UCSD-AML1 (cell line): ENCODE measurements at regions not wholly inside any gene's neighbourhood (a gene's known extent, or its start where the extent isn't known, plus 50 kb on each side); places are given as distances from the start of the nearest gene placed in this dataset.

Experiments used
- DNase-seq: peaks from one replicate; lab custom pipeline; 2025; ENCODE audit not compliant: unreplicated experiment; lab: John Stamatoyannopoulos, UW

GRCh38 chr10:1933215-1933614 lies 195.9 kb upstream of the ADARB2 start:
- no peak for DNase-seq

DNA sequence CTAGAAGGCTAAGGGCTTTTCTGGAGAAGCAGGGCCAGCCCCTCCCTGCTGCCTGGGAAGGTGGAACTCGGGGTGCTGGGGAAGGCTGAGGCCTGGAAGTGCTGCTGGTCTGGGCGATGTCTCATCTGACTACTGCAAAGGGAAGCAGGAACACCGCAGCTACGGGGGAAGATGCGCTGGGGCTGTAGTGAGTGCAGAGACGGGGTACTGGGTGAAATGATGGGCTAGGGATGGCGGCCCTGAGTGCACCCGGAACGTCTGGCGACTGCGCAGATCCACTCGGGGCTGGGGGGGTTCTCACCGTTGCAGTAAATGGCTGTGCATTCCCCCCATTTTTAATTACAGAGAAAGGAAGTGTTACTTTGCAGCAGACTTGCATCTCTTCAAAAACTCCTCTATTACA lies 195.4 kb upstream of the ADARB2 start:
- peak; percentile 34 for DNase-seq

- DNase-seq = no peak
These were observed 191.3 kb upstream of the ADARB2 start for GRCh38 chr10:1928606-1929005.

DNA sequence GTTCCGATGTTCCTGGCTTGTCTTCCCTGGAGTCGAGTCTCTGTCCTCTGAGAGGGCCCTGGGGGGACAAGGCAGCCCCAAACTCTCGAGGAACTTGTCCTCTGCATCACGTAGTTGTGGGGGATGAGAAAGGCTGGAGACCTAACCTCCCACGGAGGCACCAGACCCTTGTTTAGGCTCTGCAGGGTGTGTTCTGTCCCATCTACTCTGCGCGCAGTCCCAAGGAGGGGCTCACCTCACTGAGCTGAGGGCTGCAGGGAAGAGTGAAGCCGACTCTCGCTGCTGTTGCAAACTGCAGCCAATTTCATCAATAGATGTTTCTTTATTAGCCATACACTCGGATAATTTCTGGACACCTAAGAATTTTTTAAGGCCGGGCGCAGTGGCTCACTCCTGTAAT lies 186.7 kb upstream of the ADARB2 start:
- DNase-seq = no peak

GRCh38 chr10:1923586-1923985 lies 186.3 kb upstream of the ADARB2 start:
- no peak for DNase-seq

GRCh38 chr10:1920941-1921340 lies 183.6 kb upstream of the ADARB2 start:
- DNase-seq = no peak

- no peak for DNase-seq
These were observed 182.8 kb upstream of the ADARB2 start for GRCh38 chr10:1920127-1920526.

DNA sequence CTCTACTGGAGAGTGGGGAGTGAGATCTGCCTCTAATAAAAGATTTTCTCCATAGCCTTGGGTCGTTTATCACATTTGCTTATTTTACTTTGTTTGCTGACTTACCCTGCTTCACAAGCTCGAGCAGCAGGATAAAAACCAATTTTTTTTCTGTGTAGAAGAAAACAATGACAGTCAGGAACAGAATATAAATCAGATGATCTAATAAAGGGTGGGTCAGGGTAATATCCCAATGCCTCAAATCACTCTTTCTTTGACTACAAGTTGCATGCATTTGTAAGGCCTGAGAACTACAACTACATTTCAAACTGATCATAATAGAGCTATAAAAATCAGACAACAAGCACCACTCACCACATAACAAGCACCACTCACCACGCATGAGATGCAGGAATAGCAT lies 174.4 kb upstream of the ADARB2 start:
- no peak for DNase-seq

GRCh38 chr10:1903982-1904381 lies 166.7 kb upstream of the ADARB2 start:
- DNase-seq = no peak

- DNase-seq = no peak
These were observed 158.8 kb upstream of the ADARB2 start for GRCh38 chr10:1896153-1896552.

DNA sequence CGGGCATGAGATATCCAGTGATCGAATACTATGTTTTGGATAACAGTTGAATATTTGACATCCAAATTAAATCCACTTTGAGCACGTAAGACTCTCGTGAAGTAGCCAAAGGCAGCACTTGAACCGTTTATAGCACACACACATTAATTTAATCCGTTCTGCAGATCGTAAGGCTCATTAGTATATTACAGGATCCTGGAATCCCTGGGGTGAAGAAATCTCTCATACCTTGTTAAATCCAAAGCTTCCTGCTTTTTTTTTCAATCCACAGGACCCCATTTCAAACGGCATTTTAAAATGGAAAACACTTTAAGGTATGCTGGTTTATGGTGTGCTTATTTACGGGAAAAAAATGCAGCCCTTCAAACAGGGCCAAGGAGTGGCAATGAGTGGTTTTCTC lies 158.4 kb upstream of the ADARB2 start:
- no peak for DNase-seq

DNA sequence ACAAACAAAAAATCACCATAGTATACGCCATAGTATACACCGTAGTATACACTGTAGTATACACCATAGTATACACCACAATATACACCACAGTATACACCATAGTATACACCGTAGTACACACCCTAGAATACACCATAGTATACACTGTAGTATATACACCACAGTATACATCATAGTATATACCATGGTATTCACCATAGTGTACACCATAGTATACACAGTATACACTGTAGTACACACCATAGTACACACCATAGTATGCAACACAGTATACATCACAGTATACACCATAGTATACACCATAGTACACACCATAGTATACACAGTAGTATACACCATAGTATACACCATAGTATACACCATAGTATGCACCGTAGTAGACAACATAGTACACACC lies 157.6 kb upstream of the ADARB2 start:
- DNase-seq = no peak

- DNase-seq = no peak
These were observed 156.6 kb upstream of the ADARB2 start for GRCh38 chr10:1893941-1894340.

- DNase-seq = no peak
These were observed 148.7 kb upstream of the ADARB2 start for GRCh38 chr10:1886039-1886438.

DNA sequence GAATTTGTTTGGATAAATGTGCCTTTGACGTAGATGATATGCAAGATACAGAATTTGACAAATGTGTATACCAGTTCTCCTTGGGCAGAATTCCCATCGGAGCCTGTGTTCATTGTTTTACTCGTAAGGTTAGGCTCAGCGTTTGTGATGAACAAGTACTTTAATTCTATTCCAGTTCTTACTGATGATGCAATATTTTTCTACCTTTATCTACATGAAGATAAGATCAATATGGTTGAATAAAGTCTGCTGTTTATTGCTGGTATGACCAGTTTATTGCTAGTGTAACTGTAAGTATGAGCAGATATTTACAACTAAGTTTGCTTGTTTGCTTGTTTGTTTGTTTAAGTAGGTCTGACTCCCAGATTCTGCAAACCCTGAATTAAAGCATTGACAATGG lies 145.4 kb upstream of the ADARB2 start:
- DNase-seq = no peak

- DNase-seq = no peak
These were observed 144.9 kb upstream of the ADARB2 start for GRCh38 chr10:1882180-1882579.

DNA sequence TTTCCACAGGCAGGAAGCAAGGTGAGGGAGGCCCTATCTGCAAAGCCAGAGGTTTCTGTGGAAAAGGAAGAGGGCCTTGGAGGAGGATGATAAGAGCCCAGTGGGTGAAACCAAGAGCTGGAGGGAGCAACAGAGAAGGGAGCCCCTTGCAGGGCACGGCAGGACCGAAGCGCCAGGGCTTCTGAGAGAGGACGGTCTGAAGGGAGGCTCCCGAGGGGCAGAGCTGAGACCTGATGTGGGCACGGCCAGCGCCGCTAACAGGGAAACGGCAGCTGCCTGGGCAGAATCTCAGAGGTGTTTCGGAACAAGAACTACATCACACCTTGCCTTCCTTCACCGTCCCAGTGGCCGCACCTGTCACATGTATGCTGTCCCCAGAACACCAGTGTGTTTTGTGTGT lies 144.3 kb upstream of the ADARB2 start:
- no peak for DNase-seq

GRCh38 chr10:1874533-1874932 lies 137.2 kb upstream of the ADARB2 start:
- DNase-seq = no peak

GRCh38 chr10:1873661-1874315 lies 136.5 kb upstream of the ADARB2 start:
- no peak for DNase-seq

GRCh38 chr10:1872151-1872726 lies 134.9 kb upstream of the ADARB2 start:
- no peak for DNase-seq

DNA sequence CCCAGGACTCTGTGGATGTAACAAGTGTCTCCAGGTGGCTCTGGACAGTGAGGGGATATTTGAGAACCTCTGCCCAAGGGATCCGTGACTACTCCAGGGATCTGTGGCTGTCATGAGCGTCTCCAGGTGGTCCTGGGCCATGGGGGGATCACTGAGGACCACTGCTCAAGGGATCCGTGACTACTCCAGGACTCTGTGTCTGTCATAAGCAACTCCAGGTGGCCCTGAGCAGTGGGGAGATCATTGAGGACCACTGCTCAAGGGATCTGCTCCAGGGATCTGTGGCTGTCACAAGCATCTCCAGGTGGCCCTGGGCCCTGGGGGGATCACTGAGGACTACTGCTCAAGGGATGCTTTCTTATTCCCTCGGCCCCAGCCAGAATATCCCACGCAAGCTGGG lies 133.2 kb upstream of the ADARB2 start:
- no peak for DNase-seq

- no peak for DNase-seq
These were observed 132.5 kb upstream of the ADARB2 start for GRCh38 chr10:1869861-1870260.

DNA sequence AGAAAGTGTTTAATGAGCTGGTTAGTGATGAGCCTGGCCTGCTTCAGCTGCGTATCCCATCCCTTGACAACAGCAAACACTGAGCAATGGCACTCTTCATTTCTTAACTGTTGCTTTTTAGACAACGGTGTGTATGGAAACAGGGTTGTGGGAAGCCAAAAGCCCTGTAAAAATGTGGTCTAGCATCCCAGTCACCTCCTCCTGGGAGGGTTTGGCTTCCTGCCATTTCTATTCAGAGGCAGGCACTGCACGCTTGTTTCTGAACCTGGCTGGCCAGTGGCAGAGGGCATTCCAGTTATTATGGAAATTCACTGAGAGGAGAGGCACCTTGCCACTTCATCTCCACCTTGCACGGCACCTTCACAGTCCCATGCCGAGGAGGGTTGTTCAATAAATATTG lies 123.0 kb upstream of the ADARB2 start:
- no peak for DNase-seq
